ENCODE measurements at regions not wholly inside any gene's neighbourhood (a gene's known extent, or its start where the extent isn't known, plus 50 kb on each side); places are given as distances from the start of the nearest gene placed in this dataset.

- H3K27ac ChIP-seq, result no peak overlapping the region
- POLR2A ChIA-PET (ENCODE audit: low non-redundant PET), result no interaction called here
- no peak for TF ChIP-seq CTCF (conservative IDR thresholded peaks at IDR 0.05; ENCODE audit: low read depth)
- CTCF ChIA-PET, result no interaction called here
- DNase-seq (ENCODE audit: low spot score), result no peak
These were observed 1598.7 kb upstream of the ACVR2A start for GRCh38 chr2:146246002-146246735.

GRCh38 chr2:146244830-146245229 is 1600.0 kb upstream of the ACVR2A start:
- no peak for TF ChIP-seq CTCF (conservative IDR thresholded peaks at IDR 0.05; ENCODE audit: low read depth)
- ChIA-PET POLR2A (ENCODE audit: low non-redundant PET) (no interaction called here), CTCF (interaction anchor here (0.6 kb wide), 1 partner anchor 964 kb away, joined by 4 read pairs; no protein-coding TSS in a partner anchor)
- no peak overlapping the region for H3K27ac ChIP-seq
- no peak for DNase-seq (ENCODE audit: low spot score)

- ChIA-PET CTCF (no interaction called here), POLR2A (ENCODE audit: low non-redundant PET) (no interaction called here)
- no peak overlapping the region for H3K27ac ChIP-seq
- TF ChIP-seq CTCF (conservative IDR thresholded peaks at IDR 0.05; ENCODE audit: low read depth), result no peak
- DNase-seq (ENCODE audit: low spot score), result no peak
These were observed 1600.7 kb upstream of the ACVR2A start for GRCh38 chr2:146244131-146244530.

- DNase-seq (ENCODE audit: low spot score), result no peak
- no peak overlapping the region for H3K27ac ChIP-seq
- no peak for TF ChIP-seq CTCF (conservative IDR thresholded peaks at IDR 0.05; ENCODE audit: low read depth)
- CTCF ChIA-PET, result no interaction called here
- POLR2A ChIA-PET (ENCODE audit: low non-redundant PET), result no interaction called here
These were observed 1603.8 kb upstream of the ACVR2A start for GRCh38 chr2:146241023-146241422.

- no peak overlapping the region for H3K27ac ChIP-seq
- POLR2A ChIA-PET (ENCODE audit: low non-redundant PET), result no interaction called here
- CTCF ChIA-PET, result no interaction called here
- no peak for DNase-seq (ENCODE audit: low spot score)
- no peak for TF ChIP-seq CTCF (conservative IDR thresholded peaks at IDR 0.05; ENCODE audit: low read depth)
These were observed 1604.4 kb upstream of the ACVR2A start for GRCh38 chr2:146240391-146240790.

- CTCF ChIA-PET, result no interaction called here
- H3K27ac ChIP-seq, result no peak overlapping the region
- no peak for DNase-seq (ENCODE audit: low spot score)
- TF ChIP-seq CTCF (conservative IDR thresholded peaks at IDR 0.05; ENCODE audit: low read depth), result no peak
- POLR2A ChIA-PET (ENCODE audit: low non-redundant PET), result no interaction called here
These were observed 1605.3 kb upstream of the ACVR2A start for GRCh38 chr2:146239392-146240135.
